ENCODE measurements at regions not wholly inside any gene's neighbourhood (a gene's known extent, or its start where the extent isn't known, plus 50 kb on each side); places are given as distances from the start of the nearest gene placed in this dataset.

DNA sequence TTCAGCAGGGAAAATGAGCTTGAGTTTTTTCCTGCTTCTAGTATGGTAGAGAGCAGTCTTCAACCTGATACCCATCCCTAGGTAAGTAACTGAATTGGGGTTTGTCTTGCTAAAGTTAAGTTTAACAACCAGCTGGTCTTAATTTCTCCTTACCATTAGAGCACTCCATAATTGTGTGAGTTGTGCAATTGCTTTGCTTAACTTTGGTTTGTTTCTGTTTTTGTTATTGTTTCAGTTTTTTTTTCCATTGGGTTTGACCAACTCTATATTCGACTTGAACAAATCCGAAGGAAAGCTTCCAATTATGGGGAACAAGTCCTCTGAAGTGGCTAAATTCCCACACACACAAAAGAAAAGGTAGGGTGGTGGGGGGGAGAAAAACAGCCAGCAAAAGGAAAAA lies 641.1 kb downstream of the PLA2G4A start:
- TF ChIP-seq POLR2A (IDR thresholded peaks at IDR 0.05) (no peak), CTCF (IDR thresholded peaks at IDR 0.05) (no peak)

Data from esophagus squamous epithelium (tissue), 4 donors.